ENCODE measurements at regions not wholly inside any gene's neighbourhood (a gene's known extent, or its start where the extent isn't known, plus 50 kb on each side); places are given as distances from the start of the nearest gene placed in this dataset.

DNA sequence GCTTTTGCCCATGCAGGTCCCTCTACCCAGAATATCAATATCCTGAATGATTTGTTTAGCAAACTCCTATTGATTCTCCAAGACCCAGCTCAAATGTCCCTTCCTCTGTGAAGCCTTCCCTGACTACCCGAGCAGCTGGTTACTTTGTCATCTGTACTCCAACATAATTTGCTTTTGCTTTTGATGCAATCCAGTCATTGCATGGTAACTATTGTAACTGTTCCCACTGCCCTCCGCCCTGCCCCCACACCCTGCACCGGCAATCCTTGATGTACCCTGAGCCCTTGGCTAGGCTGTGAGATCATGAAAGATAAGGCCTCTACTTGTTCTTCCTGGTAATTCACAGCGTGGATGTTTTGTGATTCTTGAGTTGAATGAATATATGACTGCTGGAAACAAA lies 119.9 kb upstream of the BOD1 start:
- no peak overlapping the region for H3K4me3 ChIP-seq (replicated peaks; ENCODE audit: low read depth, low read length)
- DNase-seq (ENCODE audit: low read depth) = no peak

GRCh38 chr5:173736923-173737412 lies 120.5 kb upstream of the BOD1 start:
- no peak overlapping the region for H3K4me3 ChIP-seq (replicated peaks; ENCODE audit: low read depth, low read length)
- TF ChIP-seq, protein P1, sequence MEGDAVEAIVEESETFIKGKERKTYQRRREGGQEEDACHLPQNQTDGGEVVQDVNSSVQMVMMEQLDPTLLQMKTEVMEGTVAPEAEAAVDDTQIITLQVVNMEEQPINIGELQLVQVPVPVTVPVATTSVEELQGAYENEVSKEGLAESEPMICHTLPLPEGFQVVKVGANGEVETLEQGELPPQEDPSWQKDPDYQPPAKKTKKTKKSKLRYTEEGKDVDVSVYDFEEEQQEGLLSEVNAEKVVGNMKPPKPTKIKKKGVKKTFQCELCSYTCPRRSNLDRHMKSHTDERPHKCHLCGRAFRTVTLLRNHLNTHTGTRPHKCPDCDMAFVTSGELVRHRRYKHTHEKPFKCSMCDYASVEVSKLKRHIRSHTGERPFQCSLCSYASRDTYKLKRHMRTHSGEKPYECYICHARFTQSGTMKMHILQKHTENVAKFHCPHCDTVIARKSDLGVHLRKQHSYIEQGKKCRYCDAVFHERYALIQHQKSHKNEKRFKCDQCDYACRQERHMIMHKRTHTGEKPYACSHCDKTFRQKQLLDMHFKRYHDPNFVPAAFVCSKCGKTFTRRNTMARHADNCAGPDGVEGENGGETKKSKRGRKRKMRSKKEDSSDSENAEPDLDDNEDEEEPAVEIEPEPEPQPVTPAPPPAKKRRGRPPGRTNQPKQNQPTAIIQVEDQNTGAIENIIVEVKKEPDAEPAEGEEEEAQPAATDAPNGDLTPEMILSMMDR (IDR thresholded peaks at IDR 0.05; ENCODE audit: low read length, missing control alignments) = no peak
- no peak for DNase-seq (ENCODE audit: low read depth)

More for the DNA sequence above, 119.9 kb upstream of the BOD1 start:
- TF ChIP-seq, protein P1 (IDR thresholded peaks at IDR 0.05; ENCODE audit: low read length, missing control alignments) = no peak

DNA sequence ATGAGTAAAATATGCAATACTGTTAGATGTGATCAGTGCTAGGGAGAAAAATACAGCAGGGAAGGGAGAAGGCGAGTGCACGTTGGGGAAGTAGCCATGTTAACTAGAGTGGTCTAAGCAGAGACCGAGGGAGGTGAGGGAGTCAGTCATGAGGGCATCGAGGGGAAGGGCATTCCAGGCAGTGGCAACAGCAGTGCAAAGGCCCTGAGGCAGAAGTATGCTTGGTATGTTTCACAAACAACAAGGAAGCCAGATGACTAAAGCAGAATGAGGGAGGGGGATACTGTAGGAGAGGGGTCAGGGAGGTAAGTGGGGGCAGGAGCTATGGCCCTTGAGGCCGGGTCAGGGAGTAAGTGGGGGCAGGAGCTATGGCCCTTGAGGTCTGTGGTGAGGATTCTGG lies 123.3 kb upstream of the BOD1 start:
- TF ChIP-seq, protein P1 (IDR thresholded peaks at IDR 0.05; ENCODE audit: low read length, missing control alignments) = no peak
- DNase-seq (ENCODE audit: low read depth) = no peak
- H3K4me3 ChIP-seq (replicated peaks; ENCODE audit: low read depth, low read length) = no peak overlapping the region

DNA sequence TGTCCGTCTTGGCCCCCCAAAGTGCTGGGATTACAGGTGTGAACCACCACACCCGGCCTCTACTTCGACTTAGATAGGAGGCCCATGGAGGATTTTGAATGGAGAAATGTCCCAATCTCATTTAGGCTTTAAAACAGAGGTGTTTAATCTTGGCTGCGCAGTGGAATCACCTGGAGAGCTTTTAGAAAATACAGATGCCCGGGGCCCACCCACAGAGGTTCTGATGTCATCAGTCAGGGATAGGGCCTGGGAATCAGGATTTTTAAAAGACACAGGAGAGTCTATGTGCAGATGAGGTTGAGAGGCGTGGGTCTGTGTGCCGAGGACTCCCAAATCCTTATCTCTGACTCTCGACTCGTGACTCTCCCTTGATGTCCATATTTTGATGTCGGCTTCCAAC lies 124.0 kb upstream of the BOD1 start:
- TF ChIP-seq, protein P1 (IDR thresholded peaks at IDR 0.05; ENCODE audit: low read length, missing control alignments) = no peak
- no peak overlapping the region for H3K4me3 ChIP-seq (replicated peaks; ENCODE audit: low read depth, low read length)
- DNase-seq (ENCODE audit: low read depth) = no peak

- no peak for DNase-seq (ENCODE audit: low read depth)
- TF ChIP-seq, protein P1 (IDR thresholded peaks at IDR 0.05; ENCODE audit: low read length, missing control alignments) = no peak
These were observed 124.6 kb upstream of the BOD1 start for GRCh38 chr5:173741087-173741486.

GRCh38 chr5:173741729-173742431 lies 125.4 kb upstream of the BOD1 start:
- no peak for DNase-seq (ENCODE audit: low read depth)

More at GRCh38 chr5:173741087-173741486, 124.6 kb upstream of the BOD1 start:
- H3K4me3 ChIP-seq (replicated peaks; ENCODE audit: low read depth, low read length) = no peak overlapping the region

More at GRCh38 chr5:173741729-173742431, 125.4 kb upstream of the BOD1 start:
- TF ChIP-seq, protein P1 (IDR thresholded peaks at IDR 0.05; ENCODE audit: low read length, missing control alignments) = no peak
- no peak overlapping the region for H3K4me3 ChIP-seq (replicated peaks; ENCODE audit: low read depth, low read length)
